Fibroblast of gingiva (primary cell): ENCODE measurements at regions not wholly inside any gene's neighbourhood (a gene's known extent, or its start where the extent isn't known, plus 50 kb on each side); places are given as distances from the start of the nearest gene placed in this dataset.
"Not testable (repeated sequence)": the region's sequence is repeated elsewhere in the genome, so short reads cannot be mapped to it uniquely, and the experiment has no call there.

Experiments
- DNase-seq: peaks from one replicate; pipeline ENCODE4 v3.0.0-alpha.2; 2011; ENCODE audit warnings: low read depth

- no peak for DNase-seq
Measured at GRCh38 chr5:108530706-108531105, 148.8 kb upstream of the FBXL17 start.

GRCh38 chr5:108529381-108529780 lies 147.5 kb upstream of the FBXL17 start:
- no peak for DNase-seq

GRCh38 chr5:108528655-108529054 lies 146.8 kb upstream of the FBXL17 start:
- no peak for DNase-seq

- DNase-seq, result no peak
Measured at GRCh38 chr5:108524564-108524963, 142.7 kb upstream of the FBXL17 start.

- DNase-seq, result no peak
Measured at GRCh38 chr5:108523360-108523759, 141.5 kb upstream of the FBXL17 start.

- peak; percentile 50 for DNase-seq
Measured at GRCh38 chr5:108521841-108522506, 140.1 kb upstream of the FBXL17 start.

GRCh38 chr5:108521011-108521700 lies 139.3 kb upstream of the FBXL17 start:
- no peak for DNase-seq

- no peak for DNase-seq
Measured at GRCh38 chr5:108516785-108517184, 134.9 kb upstream of the FBXL17 start.

- peak; percentile 40 for DNase-seq
Measured at GRCh38 chr5:108515517-108516105, 133.7 kb upstream of the FBXL17 start.

GRCh38 chr5:108508979-108509378 lies 127.1 kb upstream of the FBXL17 start:
- DNase-seq, result no peak

GRCh38 chr5:108507631-108508030 lies 125.7 kb upstream of the FBXL17 start:
- no peak for DNase-seq

GRCh38 chr5:108505608-108506007 lies 123.7 kb upstream of the FBXL17 start:
- DNase-seq, result no peak

- DNase-seq, result no peak
Measured at GRCh38 chr5:108504974-108505373, 123.1 kb upstream of the FBXL17 start.

- DNase-seq, result no peak
Measured at GRCh38 chr5:108503986-108504385, 122.1 kb upstream of the FBXL17 start.

GRCh38 chr5:108495615-108496014 lies 113.7 kb upstream of the FBXL17 start:
- not testable (repeated sequence) for DNase-seq

GRCh38 chr5:108487951-108488350 lies 106.1 kb upstream of the FBXL17 start:
- no peak for DNase-seq

- DNase-seq, result no peak
Measured at GRCh38 chr5:108484035-108484434, 102.1 kb upstream of the FBXL17 start.

GRCh38 chr5:108481355-108481931 lies 99.5 kb upstream of the FBXL17 start:
- DNase-seq, result peak; percentile 10

GRCh38 chr5:108472237-108472636 lies 90.3 kb upstream of the FBXL17 start:
- no peak for DNase-seq

- no peak for DNase-seq
Measured at GRCh38 chr5:108467563-108467962, 85.7 kb upstream of the FBXL17 start.

GRCh38 chr5:108461628-108462367 lies 79.9 kb upstream of the FBXL17 start:
- DNase-seq, result peak; percentile 69

- DNase-seq, result no peak
Measured at GRCh38 chr5:108459769-108460168, 77.9 kb upstream of the FBXL17 start.
